Stimulated activated CD4-positive, alpha-beta T cell treated with anti-CD3 and anti-CD28 coated beads, TNF-alpha, amount 100 ng/mL, for 48 hours (primary cell): ENCODE measurements at regions not wholly inside any gene's neighbourhood (a gene's known extent, or its start where the extent isn't known, plus 50 kb on each side); places are given as distances from the start of the nearest gene placed in this dataset.
A peak's percentile ranks its signal among the peaks of the same experiment; 100 is the strongest.

ENCODE experiments used
- DNase-seq, 3 donors: peaks; one replicate each; pipeline ENCODE4 v3.0.0-alpha.2; 2020; ENCODE audit warnings: low read depth in 3 of 3

DNA sequence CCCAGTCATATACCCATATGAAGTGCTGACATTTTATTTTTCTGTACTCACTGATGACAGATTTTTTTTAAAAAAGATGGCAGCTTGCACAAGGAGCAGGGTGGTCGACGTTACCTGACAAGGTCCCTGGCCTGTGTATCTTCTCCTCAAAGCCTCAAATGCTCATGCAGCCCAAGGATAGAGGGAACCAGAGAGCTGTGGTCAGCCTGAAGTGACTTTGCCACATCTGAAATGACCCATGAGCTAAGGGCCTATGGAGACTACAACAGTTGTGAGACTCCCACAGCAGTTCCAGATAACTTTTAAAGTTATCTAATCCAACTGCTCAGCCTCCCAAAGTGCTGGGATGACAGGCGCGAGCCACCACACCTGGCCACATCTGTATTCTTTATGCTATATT, 131.1 kb downstream of the GLUL start:
- no peak for DNase-seq

- no peak for DNase-seq
These were observed 131.6 kb downstream of the GLUL start for GRCh38 chr1:182259968-182260367.

GRCh38 chr1:182259229-182259872, 132.2 kb downstream of the GLUL start:
- peak; percentile 3 to 25 (median 15) for DNase-seq

DNA sequence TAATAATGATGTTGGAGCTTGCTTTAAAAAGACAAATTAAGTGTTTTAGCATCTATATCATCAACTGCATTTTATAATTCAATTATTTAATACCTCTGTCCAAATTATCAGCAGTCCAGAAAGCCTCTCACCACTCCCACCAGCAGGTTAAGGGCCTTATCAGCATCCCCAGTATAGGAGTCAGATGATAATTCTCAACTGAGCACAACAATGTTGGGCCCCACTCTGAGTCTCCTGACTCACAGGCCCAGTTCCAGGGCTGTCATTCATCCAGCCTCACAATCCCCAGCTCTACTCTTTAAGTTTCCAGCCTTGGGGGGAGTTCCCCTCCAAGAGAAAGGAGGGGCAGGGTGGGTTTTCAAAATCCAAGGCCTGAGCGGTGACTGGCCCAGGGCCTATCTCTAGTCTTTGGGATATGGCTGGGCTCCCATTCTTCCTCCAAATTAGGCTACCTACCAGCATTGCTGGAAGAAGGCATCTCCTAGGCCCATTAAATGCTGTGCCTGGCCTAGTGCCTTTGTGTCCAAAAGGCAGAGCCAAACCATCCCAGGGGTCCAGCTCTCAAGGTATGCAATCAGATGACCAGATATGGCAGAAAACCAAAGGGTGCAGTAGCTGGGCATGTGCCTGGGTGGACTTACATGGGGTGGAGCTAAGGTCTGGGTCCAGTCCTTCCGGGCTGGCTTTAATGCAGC, 134.1 kb downstream of the GLUL start:
- no peak for DNase-seq

- no peak for DNase-seq
These were observed 134.7 kb downstream of the GLUL start for GRCh38 chr1:182256931-182257330.

- no peak for DNase-seq
These were observed 136.1 kb downstream of the GLUL start for GRCh38 chr1:182255494-182255893.

- no peak for DNase-seq
These were observed 138.2 kb downstream of the GLUL start for GRCh38 chr1:182253319-182253860.

DNA sequence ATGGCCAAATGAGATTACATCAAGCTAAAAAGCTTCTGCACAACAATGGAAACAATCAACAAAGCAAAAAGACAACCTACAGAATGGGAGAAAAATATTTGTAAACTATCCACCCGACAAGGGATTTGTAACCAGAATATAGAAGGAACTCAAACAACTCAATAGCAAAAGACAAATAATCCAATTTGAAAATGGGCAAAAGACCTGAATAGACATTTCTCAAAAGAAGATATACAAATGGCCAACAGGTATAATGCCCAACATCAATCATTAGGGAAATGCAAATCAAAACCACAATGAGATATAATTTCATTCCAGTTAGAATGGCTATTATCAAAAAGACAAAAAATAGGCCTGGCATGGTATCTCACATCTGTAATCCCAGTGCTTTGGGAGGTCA, 140.0 kb downstream of the GLUL start:
- DNase-seq: no peak

GRCh38 chr1:182249201-182249676, 142.4 kb downstream of the GLUL start:
- peak; percentile 32 to 55 (median 33) for DNase-seq

DNA sequence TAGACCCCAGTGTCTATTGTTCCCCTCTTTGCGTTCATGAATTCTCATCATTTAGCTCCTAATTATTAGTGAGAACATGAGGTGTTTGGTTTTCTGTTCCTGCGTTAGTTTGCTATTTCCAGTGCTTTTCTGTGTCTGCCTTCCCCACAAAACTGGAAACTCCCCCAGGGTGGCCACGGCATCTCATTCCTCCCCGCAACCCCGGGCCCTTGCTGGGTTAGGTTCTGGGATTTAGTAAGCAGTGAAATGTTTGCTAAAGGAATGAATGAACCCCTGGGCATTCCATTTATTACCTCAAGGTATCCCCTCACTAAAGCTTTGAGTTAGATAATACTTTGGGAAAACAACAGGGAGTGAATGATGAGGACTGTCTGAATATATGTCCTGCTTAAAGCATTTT, 142.9 kb downstream of the GLUL start:
- peak; percentile 26 to 32 (median 30) for DNase-seq

GRCh38 chr1:182247813-182248212, 143.8 kb downstream of the GLUL start:
- DNase-seq: peak in 1 of 3 donors; percentile 9

GRCh38 chr1:182246783-182247182, 144.8 kb downstream of the GLUL start:
- no peak for DNase-seq

DNA sequence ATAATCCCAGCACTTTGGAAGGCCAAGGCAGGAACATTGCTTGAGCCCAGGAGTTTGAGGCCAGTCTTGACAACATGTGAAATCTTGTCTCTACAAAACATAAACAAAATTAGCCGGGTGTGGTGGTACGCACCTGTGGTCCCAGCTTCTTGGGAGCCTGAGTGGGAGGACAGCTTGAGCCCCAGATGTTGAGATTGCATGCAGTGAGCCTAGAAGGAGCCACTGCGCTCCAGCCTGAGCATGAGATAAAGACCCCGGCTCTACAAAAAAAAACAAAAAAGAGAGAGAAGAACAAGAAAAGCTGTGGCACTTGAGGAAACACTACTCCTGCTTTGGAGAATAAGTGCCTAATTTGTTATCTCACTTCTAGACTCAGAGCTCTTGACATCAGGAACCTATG, 146.6 kb downstream of the GLUL start:
- DNase-seq: no peak

- no peak for DNase-seq
These were observed 147.1 kb downstream of the GLUL start for GRCh38 chr1:182244451-182244850.

DNA sequence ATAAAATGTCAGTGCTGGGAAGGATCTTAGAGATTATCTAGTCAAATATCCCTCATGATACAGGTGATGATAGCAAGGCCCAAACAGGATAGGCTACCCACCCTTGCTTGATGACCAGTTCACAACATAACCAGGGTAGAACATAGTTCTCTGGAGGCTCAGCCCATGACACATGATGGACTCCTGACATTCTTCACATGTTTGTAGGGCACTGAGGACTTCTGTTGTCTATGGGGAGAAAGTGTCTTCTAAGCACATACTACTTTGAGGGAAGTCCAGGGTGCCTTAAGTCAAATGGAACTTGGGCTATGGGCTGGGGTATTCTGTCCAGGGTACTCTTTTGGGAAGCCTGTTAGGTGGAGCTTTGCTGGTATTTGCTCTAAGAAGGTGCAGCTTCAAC, 148.9 kb downstream of the GLUL start:
- DNase-seq: no peak

DNA sequence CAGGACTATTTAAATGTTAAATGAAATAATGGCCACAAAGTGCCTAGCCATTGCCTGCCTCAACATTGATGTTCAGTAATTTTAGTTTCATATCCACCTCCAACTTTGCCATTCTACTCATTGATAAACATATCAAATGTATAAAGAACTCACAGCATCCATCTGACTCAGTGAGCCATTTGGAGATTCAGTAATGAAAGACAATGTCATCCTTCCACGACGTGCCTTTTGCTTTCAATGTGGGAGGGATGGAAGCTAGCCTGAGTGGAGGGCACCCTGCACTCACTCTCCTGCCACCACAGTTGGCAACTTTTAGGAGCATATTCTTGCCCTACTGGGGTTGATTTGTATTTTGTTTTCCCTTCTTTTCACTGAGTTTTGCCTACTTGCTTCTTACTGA, 151.5 kb downstream of the GLUL start:
- DNase-seq: no peak

DNA sequence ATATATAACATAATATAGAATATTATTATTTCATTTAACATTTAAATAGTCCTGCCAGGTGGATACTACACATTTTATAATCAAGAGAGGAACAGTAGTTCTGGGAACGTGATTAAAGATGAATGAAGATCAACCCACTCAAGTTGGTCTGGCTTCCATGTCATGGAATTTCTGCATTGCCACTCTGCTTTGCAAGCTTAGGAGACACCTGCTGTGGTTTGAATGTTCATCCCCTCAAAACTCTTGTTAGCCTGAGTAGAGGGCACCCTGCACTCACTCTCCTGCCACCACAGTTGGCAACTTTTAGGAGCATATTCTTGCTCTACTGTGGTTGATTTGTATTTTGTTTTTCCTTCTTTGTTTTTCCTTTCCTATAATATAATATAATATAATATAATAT, 153.2 kb downstream of the GLUL start:
- DNase-seq: no peak

GRCh38 chr1:182237329-182237728, 154.3 kb downstream of the GLUL start:
- DNase-seq: no peak

GRCh38 chr1:182236651-182237077, 154.9 kb downstream of the GLUL start:
- no peak for DNase-seq

GRCh38 chr1:182235952-182236650, 155.5 kb downstream of the GLUL start:
- DNase-seq: no peak

DNA sequence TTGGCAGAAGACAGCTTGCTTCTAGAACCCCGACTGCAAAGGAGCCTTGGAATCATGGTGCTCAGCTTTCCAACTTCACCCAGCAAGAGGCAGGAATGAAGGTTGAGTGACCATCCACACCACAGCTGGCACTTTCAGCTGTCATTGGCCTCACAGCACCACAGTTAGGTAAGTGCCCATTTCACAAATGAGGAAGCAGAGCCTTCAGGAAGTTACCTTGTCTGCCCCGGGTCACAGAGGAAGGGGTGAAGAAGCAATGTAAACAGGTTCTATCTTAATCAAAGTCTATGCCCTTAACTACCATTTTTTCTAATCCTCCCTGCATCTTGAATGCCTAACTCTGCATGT, 156.0 kb downstream of the GLUL start:
- no peak for DNase-seq

GRCh38 chr1:182229921-182230491, 161.6 kb downstream of the GLUL start:
- DNase-seq: no peak
